ENCODE measurements at regions not wholly inside any gene's neighbourhood (a gene's known extent, or its start where the extent isn't known, plus 50 kb on each side); places are given as distances from the start of the nearest gene placed in this dataset.

DNA sequence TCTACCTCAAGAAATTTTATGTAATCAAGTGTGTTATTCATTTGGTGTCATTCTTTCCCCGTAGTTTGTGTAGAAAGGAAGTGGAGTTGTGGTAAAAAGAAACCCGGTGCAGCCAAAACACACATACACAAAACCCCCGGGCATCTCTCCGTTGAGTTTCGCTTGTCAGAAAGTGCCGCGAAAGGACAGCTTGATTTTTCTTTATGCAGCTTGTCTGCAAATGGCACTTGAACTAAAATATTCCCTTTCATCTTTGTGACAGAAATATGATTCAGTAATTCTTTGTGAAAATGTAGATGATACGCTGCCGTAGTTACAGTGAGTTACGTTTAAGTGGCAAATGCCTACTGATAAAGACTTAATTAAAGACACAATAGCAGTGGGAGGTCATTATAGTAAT, 268.8 kb upstream of the SPRED2 start:
- Mint-ChIP-seq H3K27ac (no peak overlapping the region), H3K4me3 (no peak overlapping the region), H3K27me3 (peaks cover 4% of the 10 kb centered on the region), H3K4me1 (no peaks in the 10 kb centered on the region), H3K9me3 (no peaks in the 10 kb centered on the region), H3K36me3 (no peaks in the 10 kb centered on the region)
- ATAC-seq (ENCODE audit: low read depth): no peak
- POLR2A ChIA-PET: no interaction called here
- no peak for DNase-seq

DNA sequence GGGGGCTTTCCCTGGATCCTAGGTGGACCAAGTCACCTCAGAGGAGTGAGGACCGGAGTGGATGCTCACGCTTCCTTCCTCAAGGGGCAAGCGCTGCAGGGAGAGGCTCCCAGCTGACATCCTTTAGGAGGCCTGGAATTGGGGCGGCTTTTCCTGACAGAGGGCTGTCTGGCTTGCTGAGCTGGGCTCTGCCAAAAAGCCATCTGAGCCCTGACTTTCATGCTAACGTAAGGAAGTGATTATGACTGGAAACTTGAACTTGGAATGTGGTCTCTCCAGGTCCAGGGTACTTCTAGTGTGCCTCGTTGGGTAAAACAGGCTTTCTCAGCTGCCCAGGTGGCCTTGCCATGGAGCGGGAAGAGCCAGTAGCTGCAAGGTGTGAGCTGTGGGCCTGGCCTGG, 268.3 kb upstream of the SPRED2 start:
- H3K27me3 Mint-ChIP-seq: peaks cover 4% of the 10 kb centered on the region
- no peaks in the 10 kb centered on the region for H3K9me3 Mint-ChIP-seq
- H3K36me3 Mint-ChIP-seq: no peaks in the 10 kb centered on the region
- H3K4me3 Mint-ChIP-seq: no peak overlapping the region
- DNase-seq (no peak), ATAC-seq (ENCODE audit: low read depth) (no peak)
- H3K27ac Mint-ChIP-seq: no peak overlapping the region
- no peaks in the 10 kb centered on the region for H3K4me1 Mint-ChIP-seq
- POLR2A ChIA-PET: no interaction called here

DNA sequence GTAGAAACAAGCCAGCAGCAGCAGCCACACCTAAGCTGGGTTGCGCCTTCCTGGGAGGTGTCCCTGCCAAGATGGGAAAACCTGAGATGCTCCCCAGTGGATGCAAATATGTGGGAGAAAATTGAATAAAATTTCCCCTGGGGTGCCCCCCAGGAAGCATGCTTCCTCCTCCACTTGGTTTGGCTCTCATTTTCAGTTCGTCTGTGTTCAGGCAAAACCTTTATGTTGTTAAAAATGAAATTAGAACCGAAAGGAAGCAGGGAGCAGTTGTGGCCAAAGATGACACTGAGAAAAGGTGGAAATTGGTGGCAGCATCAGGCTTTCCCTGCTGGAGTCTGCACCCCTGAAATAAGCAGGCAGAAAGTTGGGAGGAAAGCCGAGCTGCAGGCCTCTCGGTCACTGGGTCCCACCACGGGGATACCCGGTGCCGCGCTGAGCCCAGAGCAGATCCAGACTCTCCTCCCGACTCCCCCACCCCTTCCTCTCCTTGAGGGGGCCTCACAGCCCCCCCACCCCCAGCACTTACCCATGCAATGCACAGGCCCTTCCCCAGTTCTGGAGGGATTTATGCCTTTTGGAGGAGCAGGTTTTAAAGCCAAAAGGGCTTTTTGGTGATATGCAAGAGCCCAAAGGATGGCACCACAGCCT, 267.7 kb upstream of the SPRED2 start:
- POLR2A ChIA-PET: no interaction called here
- H3K27ac Mint-ChIP-seq: no peak overlapping the region
- H3K4me1 Mint-ChIP-seq: no peaks in the 10 kb centered on the region
- no peaks in the 10 kb centered on the region for H3K36me3 Mint-ChIP-seq
- no peak overlapping the region for H3K4me3 Mint-ChIP-seq
- no peaks in the 10 kb centered on the region for H3K9me3 Mint-ChIP-seq
- no peak for DNase-seq
- H3K27me3 Mint-ChIP-seq: peaks cover under 1% of the 10 kb centered on the region
- ATAC-seq (ENCODE audit: low read depth): no peak

DNA sequence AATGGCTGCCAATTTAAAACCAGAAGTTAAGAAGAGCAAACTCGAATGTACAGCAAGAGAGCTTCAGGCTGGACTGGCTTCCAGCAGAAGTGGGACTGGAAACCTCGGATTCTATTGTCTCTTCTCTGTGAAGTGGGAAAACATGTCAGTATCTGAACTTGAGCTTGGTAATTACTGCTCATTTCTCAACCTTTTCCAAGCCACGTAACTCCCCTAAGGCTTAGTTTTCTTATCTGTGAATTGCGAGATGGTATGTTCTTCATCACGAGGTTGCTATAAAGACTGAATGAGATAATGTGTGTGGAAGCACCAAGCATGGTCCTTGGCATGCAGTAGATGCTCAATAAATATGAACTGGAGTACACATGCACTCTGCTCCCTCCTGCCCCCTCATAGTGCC, 259.4 kb upstream of the SPRED2 start:
- POLR2A ChIA-PET: no interaction called here
- H3K4me1 Mint-ChIP-seq: no peaks in the 10 kb centered on the region
- H3K36me3 Mint-ChIP-seq: no peaks in the 10 kb centered on the region
- DNase-seq (no peak), ATAC-seq (ENCODE audit: low read depth) (no peak)
- H3K27me3 Mint-ChIP-seq: peaks cover 6% of the 10 kb centered on the region
- H3K9me3 Mint-ChIP-seq: no peaks in the 10 kb centered on the region
- H3K4me3 Mint-ChIP-seq: no peak overlapping the region
- no peak overlapping the region for H3K27ac Mint-ChIP-seq

DNA sequence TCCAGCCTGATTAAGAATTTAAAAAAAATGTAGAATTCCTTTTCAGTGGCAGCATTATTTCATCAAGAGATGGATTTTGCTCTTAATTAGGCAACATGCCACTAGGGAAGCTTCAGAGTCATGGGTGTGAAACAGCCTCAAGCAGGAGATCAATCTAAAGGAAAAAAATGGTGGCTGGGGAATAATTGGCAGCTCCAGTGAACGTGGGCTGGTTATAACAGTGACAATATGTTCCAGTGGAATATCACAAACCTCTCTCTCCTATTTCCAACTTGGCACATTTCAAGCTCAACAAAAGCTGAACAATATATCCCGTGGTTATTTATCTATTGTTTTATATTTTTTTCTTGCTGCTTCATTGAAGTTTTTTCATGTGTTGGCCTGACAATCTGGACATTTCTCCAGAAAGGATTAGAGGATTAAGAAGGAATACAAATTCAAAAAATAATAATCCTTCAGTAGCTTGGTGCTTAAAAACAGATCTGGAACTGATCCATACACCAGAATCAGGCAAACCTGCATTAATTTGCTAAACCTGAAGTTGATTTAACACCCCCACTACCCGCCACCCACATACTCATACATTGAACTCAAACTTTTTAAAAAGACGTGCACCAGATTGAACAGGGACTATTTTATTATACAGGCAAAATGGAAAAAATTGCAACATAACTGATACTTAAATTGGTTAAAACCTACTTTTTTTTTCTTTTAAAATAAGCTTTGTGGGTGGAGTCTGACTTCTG, 255.9 kb upstream of the SPRED2 start:
- Mint-ChIP-seq H3K4me3 (no peak overlapping the region), H3K4me1 (no peaks in the 10 kb centered on the region), H3K27ac (no peak overlapping the region), H3K36me3 (no peaks in the 10 kb centered on the region), H3K9me3 (no peaks in the 10 kb centered on the region), H3K27me3 (peaks cover 6% of the 10 kb centered on the region)
- ATAC-seq (ENCODE audit: low read depth) (no peak), DNase-seq (no peak)
- POLR2A ChIA-PET: interaction anchor here (0.6 kb wide), 1 partner anchor 11 kb away, joined by 4 read pairs; no protein-coding TSS in a partner anchor

DNA sequence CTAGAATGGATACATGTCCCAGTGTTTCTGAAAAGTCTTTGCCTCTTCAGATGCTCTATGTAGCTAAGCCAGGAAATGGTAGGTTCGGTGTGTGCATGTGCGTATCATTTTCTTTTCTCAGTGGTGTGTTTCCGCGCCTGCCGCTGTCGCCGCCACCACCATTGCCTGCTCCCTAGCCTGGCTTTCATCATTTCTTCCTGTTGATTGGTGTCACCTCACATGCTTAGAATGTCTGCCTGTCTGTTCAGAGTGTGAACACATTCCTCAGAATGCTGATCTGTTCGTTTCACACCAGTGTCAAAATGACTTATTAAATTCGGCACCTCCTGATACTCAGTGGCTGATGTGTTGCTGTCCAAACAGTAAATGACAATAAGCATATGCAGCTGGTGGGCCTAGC, 255.2 kb upstream of the SPRED2 start:
- no peaks in the 10 kb centered on the region for H3K9me3 Mint-ChIP-seq
- no peak overlapping the region for H3K27ac Mint-ChIP-seq
- peaks cover 3% of the 10 kb centered on the region for H3K27me3 Mint-ChIP-seq
- no peaks in the 10 kb centered on the region for H3K36me3 Mint-ChIP-seq
- ATAC-seq (ENCODE audit: low read depth): no peak
- POLR2A ChIA-PET: no interaction called here
- H3K4me1 Mint-ChIP-seq: no peaks in the 10 kb centered on the region
- no peak for DNase-seq
- no peak overlapping the region for H3K4me3 Mint-ChIP-seq

DNA sequence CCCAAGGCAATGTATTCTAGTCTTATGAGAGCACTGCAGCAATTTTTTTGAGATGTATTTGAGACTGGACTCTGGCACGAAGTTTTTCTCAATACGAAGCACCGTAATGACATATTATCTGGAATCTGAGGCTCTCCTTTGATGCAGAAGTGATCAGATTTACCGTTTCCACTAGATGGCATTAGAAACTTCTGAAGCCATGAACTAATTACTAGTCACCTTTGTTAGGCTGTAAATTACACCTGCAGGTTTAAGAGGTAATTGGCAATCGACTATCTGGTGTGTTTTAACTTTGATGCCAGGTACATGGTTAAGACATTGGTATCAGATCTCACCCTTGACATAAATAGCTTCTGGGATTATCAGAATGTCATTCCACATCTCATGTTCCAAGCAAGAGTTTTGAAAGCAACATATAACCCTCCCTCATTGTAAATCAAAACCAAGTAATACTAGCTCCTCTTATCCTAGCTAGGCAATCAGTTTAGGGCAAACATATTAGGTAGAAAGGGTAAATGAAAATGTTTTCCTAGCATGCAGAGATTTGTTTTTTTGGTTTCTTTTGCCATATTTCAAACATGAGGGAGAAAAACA, 254.6 kb upstream of the SPRED2 start:
- DNase-seq: no peak
- Mint-ChIP-seq H3K4me1 (no peaks in the 10 kb centered on the region), H3K27me3 (peaks cover 3% of the 10 kb centered on the region), H3K36me3 (no peaks in the 10 kb centered on the region), H3K27ac (no peak overlapping the region), H3K4me3 (no peak overlapping the region), H3K9me3 (no peaks in the 10 kb centered on the region)
- POLR2A ChIA-PET: no interaction called here
- ATAC-seq (ENCODE audit: low read depth): no peak

DNA sequence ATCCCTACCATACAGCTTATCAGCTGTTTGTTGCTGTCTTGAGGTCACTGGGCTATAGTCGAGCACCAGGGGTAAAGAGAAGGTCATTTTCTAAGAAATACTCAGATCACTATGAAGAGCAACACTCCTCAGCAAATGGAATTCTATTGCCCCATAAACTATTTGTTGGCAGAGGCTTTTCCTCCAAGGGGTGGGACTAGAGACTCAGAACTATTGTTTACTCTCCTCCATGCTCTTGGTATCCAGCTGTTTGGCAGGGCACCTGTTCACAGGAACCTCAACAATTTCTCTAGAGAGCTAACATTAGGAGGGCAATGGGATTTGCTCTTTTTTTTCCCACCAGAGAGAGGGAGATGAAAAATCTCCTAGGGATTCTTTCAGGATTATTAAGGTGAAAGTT, 249.1 kb upstream of the SPRED2 start:
- H3K4me1 Mint-ChIP-seq: no peaks in the 10 kb centered on the region
- H3K36me3 Mint-ChIP-seq: no peaks in the 10 kb centered on the region
- H3K27ac Mint-ChIP-seq: no peak overlapping the region
- peaks cover 3% of the 10 kb centered on the region for H3K27me3 Mint-ChIP-seq
- H3K9me3 Mint-ChIP-seq: no peaks in the 10 kb centered on the region
- ATAC-seq (ENCODE audit: low read depth): no peak
- no peak overlapping the region for H3K4me3 Mint-ChIP-seq
- POLR2A ChIA-PET: no interaction called here
- DNase-seq: no peak

DNA sequence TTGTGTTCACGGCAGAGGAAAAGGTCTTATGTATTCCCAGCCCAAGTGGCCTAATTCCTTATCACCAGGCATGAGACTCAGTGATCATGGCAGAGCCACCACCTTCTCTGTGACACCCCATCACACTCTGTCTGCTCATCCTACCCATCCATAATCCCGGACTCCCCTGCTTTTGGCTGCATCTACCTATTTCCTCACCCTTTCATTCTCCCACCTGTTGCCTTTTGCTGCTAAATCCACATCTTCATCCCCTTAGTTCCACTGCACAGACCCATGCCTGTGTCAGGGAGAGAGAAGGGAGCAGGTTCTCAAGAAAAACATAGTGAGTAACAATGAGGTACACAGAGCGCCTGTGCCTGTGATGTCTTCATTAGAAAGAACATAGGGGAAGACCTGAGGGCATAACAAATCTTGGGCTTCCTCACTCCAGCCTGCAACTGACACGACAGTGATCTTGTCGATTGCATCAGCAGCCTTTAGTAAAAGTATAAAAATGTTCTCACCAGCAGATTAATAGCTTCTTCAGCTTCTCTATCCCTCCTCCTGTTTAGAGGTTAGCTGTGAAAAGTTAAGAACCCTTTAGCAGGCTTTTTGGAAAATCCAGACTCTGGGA, 246.5 kb upstream of the SPRED2 start:
- H3K4me3 Mint-ChIP-seq: no peak overlapping the region
- ATAC-seq (ENCODE audit: low read depth) (no peak), DNase-seq (no peak)
- H3K36me3 Mint-ChIP-seq: no peaks in the 10 kb centered on the region
- H3K27ac Mint-ChIP-seq: no peak overlapping the region
- peaks cover 1% of the 10 kb centered on the region for H3K9me3 Mint-ChIP-seq
- POLR2A ChIA-PET: no interaction called here
- peaks cover 3% of the 10 kb centered on the region for H3K27me3 Mint-ChIP-seq
- no peaks in the 10 kb centered on the region for H3K4me1 Mint-ChIP-seq

DNA sequence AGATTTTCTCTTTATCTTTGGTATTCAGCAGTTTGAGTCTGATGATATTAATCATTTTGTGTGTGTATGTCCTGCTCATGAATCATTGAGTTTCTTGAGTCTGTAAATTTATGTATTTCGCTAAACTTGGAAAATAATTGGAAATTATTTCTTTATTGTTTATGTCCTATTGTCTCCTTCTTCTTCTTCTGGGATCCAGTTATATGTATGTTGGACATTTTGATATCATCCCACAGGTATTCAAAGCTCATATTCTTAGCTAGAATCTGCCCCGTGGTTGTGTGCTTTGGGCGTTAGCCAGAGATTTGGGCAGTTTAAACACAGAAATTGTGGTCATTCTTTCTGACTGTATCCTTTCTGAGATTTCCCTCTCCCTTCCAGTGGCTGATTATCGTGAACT, 243.0 kb upstream of the SPRED2 start:
- Mint-ChIP-seq H3K36me3 (no peaks in the 10 kb centered on the region), H3K27me3 (no peaks in the 10 kb centered on the region), H3K4me1 (no peaks in the 10 kb centered on the region), H3K4me3 (no peak overlapping the region), H3K9me3 (peaks cover 1% of the 10 kb centered on the region), H3K27ac (no peak overlapping the region)
- no peak for ATAC-seq (ENCODE audit: low read depth)
- no peak for DNase-seq
- POLR2A ChIA-PET: no interaction called here

DNA sequence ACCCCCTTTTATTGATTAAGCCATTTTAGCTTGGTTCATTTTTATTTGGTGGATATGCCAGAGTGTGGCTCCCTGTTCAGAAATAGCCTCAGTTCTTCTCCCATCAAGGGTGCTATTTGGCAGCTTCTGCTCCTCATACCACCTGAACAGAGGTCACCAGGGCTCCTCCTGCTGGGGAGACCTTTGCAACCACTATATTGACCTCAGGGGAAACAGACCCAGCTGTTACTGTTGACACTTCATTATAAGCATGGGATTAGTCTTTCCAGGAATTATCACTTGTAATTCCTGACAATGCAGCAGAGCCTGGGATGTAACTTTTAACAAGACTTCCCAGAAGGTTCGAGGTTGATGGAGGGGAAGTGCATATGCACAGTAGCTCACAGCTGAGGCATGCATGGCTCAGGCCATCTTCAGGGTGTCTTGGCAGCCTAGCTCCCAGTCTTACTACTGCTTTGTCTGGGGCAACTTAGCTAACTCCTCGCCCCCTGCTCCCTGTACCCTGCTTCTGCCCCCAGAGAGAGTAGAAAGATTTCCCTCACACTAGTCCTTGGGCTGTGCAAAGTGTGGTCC, 239.4 kb upstream of the SPRED2 start:
- no peak overlapping the region for H3K4me3 Mint-ChIP-seq
- no peak for ATAC-seq (ENCODE audit: low read depth)
- no peaks in the 10 kb centered on the region for H3K4me1 Mint-ChIP-seq
- no peaks in the 10 kb centered on the region for H3K27me3 Mint-ChIP-seq
- H3K9me3 Mint-ChIP-seq: peaks cover 5% of the 10 kb centered on the region
- H3K36me3 Mint-ChIP-seq: no peaks in the 10 kb centered on the region
- no peak overlapping the region for H3K27ac Mint-ChIP-seq
- POLR2A ChIA-PET: no interaction called here
- no peak for DNase-seq

DNA sequence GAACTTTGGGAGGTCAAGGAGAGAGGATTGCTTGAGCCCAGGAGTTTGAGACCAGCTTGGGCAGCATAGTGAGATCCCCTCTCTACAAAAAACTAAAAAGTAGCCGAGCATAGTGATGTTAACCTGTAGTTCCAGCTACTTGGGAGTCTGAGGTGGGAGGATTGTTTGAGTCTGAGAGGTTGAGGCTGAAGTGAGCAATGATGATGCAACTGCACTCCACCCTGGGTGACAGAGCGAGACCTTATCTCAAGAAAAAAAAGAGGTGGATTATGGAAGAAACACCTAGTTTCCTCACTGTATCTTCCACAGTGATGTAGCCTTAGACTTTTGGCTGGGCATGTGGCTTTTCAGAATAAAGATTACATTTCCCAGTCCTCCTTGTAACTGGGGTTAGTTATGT, 237.2 kb upstream of the SPRED2 start:
- Mint-ChIP-seq H3K27me3 (no peaks in the 10 kb centered on the region), H3K4me3 (no peak overlapping the region), H3K27ac (no peak overlapping the region), H3K9me3 (peaks cover 4% of the 10 kb centered on the region), H3K4me1 (peaks cover 8% of the 10 kb centered on the region), H3K36me3 (no peaks in the 10 kb centered on the region)
- POLR2A ChIA-PET: no interaction called here
- ATAC-seq (ENCODE audit: low read depth) (no peak), DNase-seq (no peak)

DNA sequence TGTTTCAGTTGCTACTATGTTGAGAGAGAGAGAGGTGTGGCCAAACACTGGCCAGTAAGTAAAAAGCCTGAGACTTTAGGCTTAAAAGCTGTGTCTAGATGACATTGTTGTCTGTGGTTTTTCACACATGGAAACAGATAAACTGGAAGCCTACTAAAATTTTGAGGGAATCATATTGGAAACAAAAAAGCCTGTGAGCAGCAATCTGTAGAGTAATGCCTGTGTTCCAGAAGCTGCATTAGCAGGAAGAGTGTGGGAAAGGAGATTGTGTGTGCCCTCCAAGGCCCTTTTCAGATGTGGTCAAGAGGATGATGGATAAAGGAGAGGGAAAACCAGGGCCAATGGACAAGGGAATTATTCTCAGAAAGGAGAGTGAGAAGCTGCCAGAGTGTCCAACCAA, 236.3 kb upstream of the SPRED2 start:
- no peak overlapping the region for H3K27ac Mint-ChIP-seq
- no peak for ATAC-seq (ENCODE audit: low read depth)
- peaks cover 8% of the 10 kb centered on the region for H3K4me1 Mint-ChIP-seq
- H3K27me3 Mint-ChIP-seq: no peaks in the 10 kb centered on the region
- POLR2A ChIA-PET: no interaction called here
- H3K9me3 Mint-ChIP-seq: peaks cover 4% of the 10 kb centered on the region
- H3K36me3 Mint-ChIP-seq: no peaks in the 10 kb centered on the region
- no peak for DNase-seq
- H3K4me3 Mint-ChIP-seq: no peak overlapping the region

Data from activated naive CD8-positive, alpha-beta T cell treated with anti-CD3 and anti-CD28 coated beads, Interleukin-2, amount 10 ng/mL, durations not matched to agents 7 days and 5 days (primary cell).